GOT3 (cell line): ENCODE measurements at regions not wholly inside any gene's neighbourhood (a gene's known extent, or its start where the extent isn't known, plus 50 kb on each side); places are given as distances from the start of the nearest gene placed in this dataset.
"Not testable (repeated sequence)": the region's sequence is repeated elsewhere in the genome, so short reads cannot be mapped to it uniquely, and the experiment has no call there.

Experiments used
- DNase-seq: peaks from one replicate; lab custom pipeline; 2025; ENCODE audit warnings: mixed read lengths; lab: John Stamatoyannopoulos, UW

GRCh38 chr16:79977940-79978836 is 377.7 kb upstream of the MAF start:
- DNase-seq: no peak

- DNase-seq: no peak
These were observed 372.8 kb upstream of the MAF start for GRCh38 chr16:79973320-79973719.

GRCh38 chr16:79972053-79972704 is 371.6 kb upstream of the MAF start:
- no peak for DNase-seq

GRCh38 chr16:79971237-79971572 is 370.7 kb upstream of the MAF start:
- no peak for DNase-seq

GRCh38 chr16:79970551-79971236 is 370.2 kb upstream of the MAF start:
- no peak for DNase-seq

GRCh38 chr16:79970087-79970486 is 369.6 kb upstream of the MAF start:
- DNase-seq: no peak

- no peak for DNase-seq
These were observed 368.9 kb upstream of the MAF start for GRCh38 chr16:79969458-79969857.

- no peak for DNase-seq
These were observed 365.7 kb upstream of the MAF start for GRCh38 chr16:79966226-79966625.

- no peak for DNase-seq
These were observed 365.2 kb upstream of the MAF start for GRCh38 chr16:79965718-79966117.

- no peak for DNase-seq
These were observed 363.6 kb upstream of the MAF start for GRCh38 chr16:79964104-79964503.

- no peak for DNase-seq
These were observed 362.4 kb upstream of the MAF start for GRCh38 chr16:79962962-79963361.

GRCh38 chr16:79959226-79959625 is 358.7 kb upstream of the MAF start:
- DNase-seq: no peak

- no peak for DNase-seq
These were observed 354.6 kb upstream of the MAF start for GRCh38 chr16:79954921-79955705.

GRCh38 chr16:79950932-79951719 is 350.6 kb upstream of the MAF start:
- DNase-seq: no peak

- no peak for DNase-seq
These were observed 348.9 kb upstream of the MAF start for GRCh38 chr16:79949417-79949816.

- no peak for DNase-seq
These were observed 347.2 kb upstream of the MAF start for GRCh38 chr16:79947771-79948170.

GRCh38 chr16:79946252-79946651 is 345.7 kb upstream of the MAF start:
- no peak for DNase-seq

GRCh38 chr16:79943736-79944135 is 343.2 kb upstream of the MAF start:
- no peak for DNase-seq

GRCh38 chr16:79938575-79938974 is 338.0 kb upstream of the MAF start:
- DNase-seq: no peak

- not testable (repeated sequence) for DNase-seq
These were observed 337.1 kb upstream of the MAF start for GRCh38 chr16:79937671-79938070.

- DNase-seq: no peak
These were observed 333.1 kb upstream of the MAF start for GRCh38 chr16:79933603-79934002.
